ENCODE measurements at regions not wholly inside any gene's neighbourhood (a gene's known extent, or its start where the extent isn't known, plus 50 kb on each side); places are given as distances from the start of the nearest gene placed in this dataset.

DNA sequence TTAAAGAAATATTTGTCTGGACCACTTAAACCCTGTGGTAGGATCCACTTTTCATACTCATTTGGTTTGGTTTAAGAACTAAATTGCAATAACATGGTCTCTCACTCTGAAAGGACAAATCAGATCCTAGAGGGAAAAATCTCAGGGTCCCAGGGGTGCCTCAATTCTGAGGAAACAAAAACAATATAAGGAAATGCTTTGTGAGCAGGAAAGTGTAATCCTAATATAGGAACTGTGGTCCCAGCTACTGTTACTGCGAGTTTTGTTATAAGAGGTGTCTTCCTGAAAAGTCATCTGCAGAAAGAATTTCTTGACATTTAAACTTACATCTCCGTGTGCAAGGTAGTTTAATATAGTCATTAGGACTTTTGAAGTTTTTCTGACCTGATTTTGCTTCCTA lies 420.1 kb upstream of the LCORL start:
- no peak for TF ChIP-seq CTCF (IDR thresholded peaks at IDR 0.05)
- TF ChIP-seq POLR2A (IDR thresholded peaks at IDR 0.05) = no peak
